Stimulated activated CD4-positive, alpha-beta T cell treated with anti-CD3 and anti-CD28 coated beads, Interleukin-4, amount 100 ng/mL, for 48 hours (primary cell): ENCODE measurements at regions not wholly inside any gene's neighbourhood (a gene's known extent, or its start where the extent isn't known, plus 50 kb on each side); places are given as distances from the start of the nearest gene placed in this dataset.

ENCODE experiments used
- DNase-seq, 2 donors: peaks; one replicate each; pipeline ENCODE4 v3.0.0-alpha.2; 2020; ENCODE audit warnings: low read depth in 2 of 2

DNA sequence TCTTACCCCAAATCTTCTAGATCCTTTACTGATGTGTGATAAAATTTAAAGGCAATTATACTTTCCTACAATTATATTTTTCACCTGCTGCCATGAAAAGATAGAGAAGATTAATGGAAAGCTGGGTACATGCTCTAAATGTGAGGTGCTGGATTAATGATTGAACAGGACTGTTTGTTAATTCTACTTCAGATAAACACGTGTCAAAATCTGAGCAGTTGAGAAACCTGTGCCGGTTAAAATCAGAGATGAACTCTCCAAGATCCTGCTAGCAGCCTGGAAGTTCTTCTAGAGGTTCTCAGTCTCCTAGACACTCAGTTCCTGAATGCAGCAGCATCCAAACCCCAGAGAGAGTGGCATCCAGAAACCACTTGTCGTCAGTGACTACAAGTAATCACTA, 69.2 kb downstream of the INHBA start:
- no peak for DNase-seq

- DNase-seq, result no peak
These were observed 72.1 kb downstream of the INHBA start for GRCh38 chr7:41630741-41631140.

- no peak for DNase-seq
These were observed 73.2 kb downstream of the INHBA start for GRCh38 chr7:41629711-41630111.

DNA sequence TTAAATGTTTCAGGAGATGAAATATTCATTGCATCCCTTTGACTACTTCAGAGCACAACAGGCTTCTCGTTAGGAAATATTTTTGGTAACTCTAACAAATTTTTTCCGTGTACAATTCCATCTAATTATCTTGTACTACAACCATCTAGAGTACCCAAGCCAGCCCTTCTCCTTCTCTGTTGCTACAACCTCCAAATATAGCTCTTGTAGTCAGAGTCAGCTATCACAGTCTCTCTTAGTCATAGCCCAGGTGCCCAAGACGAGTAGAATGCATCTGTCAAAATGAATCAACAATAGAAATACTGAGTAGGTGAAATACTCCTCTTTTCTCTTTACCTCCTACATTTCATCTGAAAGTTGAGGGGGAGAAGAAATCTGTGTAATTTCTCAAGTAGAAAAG, 74.0 kb downstream of the INHBA start:
- no peak for DNase-seq

DNA sequence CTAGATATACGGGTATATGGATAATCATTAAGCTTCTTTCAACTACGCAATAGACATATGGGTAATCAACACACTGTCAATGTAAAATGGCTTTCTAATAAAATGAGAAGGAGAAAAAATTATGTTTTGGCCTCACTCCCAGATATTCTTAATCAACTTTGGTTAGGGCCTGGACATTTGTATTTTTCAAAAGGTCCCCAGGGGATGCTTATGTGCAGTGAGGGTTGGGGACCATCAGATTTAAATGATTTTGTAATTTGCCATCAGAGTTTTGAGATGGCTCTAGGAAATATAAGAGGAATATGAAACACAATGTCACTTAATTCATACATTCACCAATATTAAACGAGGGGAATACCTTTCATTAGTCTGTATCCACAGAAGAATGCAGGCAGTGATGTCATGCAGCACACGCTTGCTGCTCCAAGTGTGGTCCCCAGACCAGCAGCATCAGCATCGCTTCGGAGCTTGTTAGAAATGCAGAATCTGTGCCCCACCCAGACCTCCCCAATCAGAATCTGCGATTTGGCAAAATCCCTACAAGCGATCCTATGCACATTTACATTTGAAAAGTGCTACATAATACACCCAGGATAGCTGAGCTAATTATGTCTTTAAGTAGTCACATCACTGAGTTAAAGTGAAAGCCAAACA, 75.1 kb downstream of the INHBA start:
- DNase-seq, result no peak

DNA sequence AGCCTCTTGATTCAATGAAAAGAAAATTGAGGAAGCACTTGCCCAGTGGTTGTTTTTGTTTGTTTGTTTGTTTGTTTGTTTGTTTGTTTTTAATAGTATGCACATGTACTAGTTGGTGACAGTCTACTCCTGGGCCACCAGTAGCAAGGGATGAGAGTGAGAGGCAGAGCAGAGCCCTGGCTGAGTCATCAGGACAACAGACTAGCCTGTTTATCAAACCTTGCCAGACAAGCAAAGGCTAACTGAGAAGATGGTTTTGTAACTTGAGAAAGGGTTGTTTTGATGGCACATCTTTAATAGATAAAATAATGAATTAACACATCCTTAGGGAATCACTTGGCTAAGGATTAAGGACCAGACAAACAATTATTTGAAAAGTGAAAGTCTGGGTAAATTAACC, 78.1 kb downstream of the INHBA start:
- no peak for DNase-seq

GRCh38 chr7:41621953-41622831, 80.7 kb downstream of the INHBA start:
- DNase-seq, result no peak

DNA sequence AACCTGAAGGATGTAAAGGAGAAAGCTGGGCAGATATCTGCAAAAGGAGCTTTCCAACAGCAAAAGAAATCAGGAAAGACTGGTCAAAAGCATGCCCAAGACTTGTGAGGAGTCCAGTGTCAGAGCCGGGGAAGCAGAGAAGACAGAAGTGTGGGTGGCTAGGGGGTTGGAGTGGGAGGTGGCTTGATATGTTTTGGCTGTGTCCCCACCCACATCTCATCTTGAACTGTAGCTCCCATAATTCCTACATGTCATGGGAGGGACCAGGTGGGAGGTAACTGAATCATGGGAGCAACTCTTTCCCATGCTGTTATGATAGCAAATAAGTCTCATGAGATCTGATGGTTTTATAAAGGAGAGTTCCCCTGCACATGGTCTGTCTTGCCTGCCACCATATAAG, 84.9 kb downstream of the INHBA start:
- no peak for DNase-seq

GRCh38 chr7:41612798-41613197, 90.1 kb downstream of the INHBA start:
- DNase-seq, result no peak

GRCh38 chr7:41612386-41612785, 90.5 kb downstream of the INHBA start:
- DNase-seq, result no peak

- DNase-seq, result no peak
These were observed 94.4 kb downstream of the INHBA start for GRCh38 chr7:41608447-41608846.

GRCh38 chr7:41603985-41604384, 98.9 kb downstream of the INHBA start:
- DNase-seq, result no peak

DNA sequence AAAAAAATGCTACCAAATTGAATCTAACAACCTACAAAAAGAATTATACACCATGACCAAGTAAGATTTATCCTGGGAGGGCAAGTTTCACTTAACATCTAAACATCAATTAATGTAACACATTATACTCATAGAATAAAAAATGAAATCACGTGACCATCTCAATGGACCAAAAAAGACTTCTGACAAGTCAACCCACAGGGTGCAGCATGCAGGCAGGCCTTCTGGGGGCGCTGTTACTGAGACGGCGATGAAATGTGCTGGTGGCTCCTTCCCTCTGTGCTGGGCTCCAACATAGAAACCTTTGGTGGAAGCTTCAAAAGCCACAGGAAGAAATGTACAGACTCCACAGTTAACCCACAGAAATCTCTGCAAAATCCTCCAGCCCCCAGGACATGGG, 103.1 kb downstream of the INHBA start:
- DNase-seq, result no peak

DNA sequence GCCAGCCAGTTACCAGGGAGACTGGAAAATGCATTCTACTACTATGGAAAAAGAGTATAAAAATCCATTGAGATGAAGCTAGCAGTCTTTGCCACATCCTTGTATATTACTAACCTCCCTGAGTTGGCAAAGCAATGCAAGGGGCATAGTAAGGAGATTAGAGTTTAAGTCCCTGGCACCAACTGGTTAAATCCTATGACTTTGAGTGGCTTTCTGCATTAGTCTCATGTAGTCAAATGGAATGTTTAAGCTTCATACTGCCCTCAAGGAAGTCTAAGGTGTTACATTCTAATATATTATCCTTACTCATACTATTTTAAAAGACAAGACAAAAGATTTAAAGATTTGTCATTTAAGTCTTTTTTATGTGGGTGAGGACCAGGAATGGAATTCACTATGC, 110.1 kb downstream of the INHBA start:
- DNase-seq, result no peak

DNA sequence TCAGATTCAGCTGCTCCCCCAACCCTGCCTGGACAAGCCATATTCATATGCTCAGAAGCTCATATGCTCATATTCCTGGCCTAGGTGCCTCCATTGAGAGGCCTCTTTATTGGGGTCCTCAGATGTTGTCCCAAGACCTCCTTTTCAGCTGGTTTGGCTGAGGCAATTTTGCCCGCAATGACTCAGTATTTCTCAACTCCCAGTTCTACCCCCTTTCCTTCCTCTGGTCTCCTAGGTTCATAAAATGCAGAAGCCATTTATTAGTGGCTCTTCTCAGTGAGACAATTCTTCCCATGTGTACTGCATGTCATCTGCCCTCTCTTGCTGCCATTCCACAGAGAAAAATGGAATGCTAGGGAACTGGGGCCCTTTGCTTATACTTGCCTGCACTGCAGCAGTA, 110.7 kb downstream of the INHBA start:
- DNase-seq, result no peak

DNA sequence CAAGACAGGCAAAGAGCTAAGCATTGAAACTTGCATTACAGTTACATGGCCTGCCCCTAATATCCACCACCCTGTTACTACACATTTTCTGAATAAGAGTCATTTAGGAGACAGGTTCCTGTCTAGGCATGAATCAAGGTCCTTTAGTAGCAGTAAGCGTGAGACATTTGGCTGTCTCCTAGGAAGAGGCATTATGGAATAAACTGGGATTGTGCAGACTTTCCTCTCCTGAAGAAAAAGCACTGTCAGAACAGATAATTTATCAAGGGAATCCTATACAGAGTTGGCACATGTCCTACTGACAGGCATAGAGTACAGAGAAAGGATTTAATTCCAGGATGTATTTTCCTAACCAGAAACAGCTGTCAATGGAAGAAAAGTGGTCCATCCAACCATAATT, 111.9 kb downstream of the INHBA start:
- no peak for DNase-seq

DNA sequence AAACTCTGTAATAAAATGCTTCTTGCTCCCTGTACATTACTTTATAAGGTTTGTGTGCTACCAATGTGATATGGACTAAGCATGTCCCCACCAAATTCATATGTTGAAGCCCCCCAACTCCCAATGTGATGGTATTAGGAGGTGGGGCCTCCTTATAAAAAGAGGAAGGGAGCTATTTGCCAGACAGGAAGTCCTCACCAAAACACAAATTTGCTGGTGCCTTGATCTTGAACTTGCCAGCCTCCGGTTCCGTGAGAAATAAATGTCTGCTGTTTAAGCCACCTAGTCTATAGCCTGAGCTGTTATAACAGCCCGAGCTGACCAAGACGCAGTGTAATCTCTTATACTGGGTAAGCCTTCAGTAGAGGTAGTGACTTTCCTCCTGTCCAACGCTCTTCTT, 114.5 kb downstream of the INHBA start:
- DNase-seq, result no peak

DNA sequence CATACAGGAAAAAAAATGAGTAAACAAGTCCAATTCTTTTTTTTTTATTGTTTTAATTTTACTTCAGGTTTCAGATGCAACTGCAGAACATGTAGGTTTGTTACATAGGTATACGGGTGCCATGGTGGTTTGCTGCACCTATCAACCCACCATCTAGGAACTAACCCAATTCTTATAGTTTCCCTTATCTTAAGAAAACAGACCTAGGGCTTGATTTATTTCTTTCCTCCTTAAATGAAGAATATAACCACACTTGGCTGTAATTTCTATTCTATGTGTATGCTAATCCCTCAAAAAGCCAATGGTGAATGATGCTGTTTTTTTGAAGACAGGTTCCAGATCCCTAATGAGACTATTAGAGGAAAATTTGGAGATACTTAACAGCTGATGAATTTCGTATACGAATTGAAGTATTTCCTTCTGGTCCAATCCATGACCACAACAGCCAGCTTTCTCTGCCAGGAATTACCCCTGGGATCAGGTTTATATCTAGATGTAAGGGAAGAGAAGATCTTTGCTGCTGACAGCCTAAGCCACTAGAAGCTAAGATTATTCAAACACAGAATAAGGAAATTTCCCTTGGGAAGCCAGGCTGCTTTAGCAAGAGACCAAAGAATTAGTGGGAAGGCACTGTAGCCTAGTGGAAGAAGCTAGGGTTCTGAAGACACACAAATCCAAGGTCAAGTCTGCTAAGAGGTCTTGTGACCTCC, 115.8 kb downstream of the INHBA start:
- DNase-seq, result no peak

- DNase-seq, result no peak
These were observed 118.1 kb downstream of the INHBA start for GRCh38 chr7:41584746-41585145.

DNA sequence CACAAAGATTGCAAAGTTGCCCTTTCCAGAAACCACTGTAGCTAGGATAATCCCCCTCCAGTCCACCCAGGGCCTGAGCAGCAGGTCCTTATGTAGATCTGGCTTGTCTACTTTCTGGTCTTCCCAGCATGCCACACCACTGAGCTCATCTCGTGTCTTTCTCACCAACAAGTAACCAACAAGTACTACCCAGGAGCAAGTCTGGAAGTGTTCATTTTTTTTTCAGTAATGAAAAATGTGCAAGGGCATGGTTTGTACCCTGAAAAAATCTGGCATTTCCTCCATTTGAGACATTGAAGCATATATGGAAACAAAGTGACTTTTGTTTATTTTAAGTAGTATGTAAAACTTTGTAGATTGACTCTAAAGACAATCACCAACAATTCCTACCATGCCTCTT, 120.8 kb downstream of the INHBA start:
- DNase-seq, result no peak

DNA sequence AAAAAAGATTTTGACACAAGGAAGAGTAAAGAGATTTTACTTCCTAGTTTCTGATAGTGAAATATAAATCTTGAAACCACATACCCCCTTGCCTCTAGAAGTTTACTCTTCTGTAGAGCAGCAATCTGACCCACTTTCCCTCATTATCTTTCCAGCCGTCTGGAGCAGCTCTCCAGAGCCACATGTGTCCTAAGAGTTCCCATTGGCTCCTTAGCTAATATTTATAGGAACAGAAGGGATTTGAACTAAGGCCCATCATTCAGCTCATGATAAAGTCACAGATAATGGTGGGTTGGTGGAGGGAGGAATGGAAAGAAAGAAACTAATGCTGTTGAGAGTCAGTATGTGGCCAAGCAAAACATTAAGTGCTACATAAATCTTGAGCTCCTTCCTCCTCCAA, 121.8 kb downstream of the INHBA start:
- DNase-seq, result no peak

- DNase-seq, result no peak
These were observed 122.6 kb downstream of the INHBA start for GRCh38 chr7:41579961-41580935.
